GM23248 (cell line): ENCODE measurements at regions not wholly inside any gene's neighbourhood (a gene's known extent, or its start where the extent isn't known, plus 50 kb on each side); places are given as distances from the start of the nearest gene placed in this dataset.

Experiments
- EZH2 ChIP-seq: fragments of 200-600 bp; sonication (generic); IDR thresholded peaks from 2 replicates; pipeline ENCODE4 v1.6.1; 2018; ENCODE audit warnings: antibody characterized with exemption, mild to moderate bottlenecking; ENCODE audit not compliant: insufficient read depth, poor library complexity, severe bottlenecking
- EZH2phosphoT487 ChIP-seq: fragments of 200-600 bp; sonication (generic); IDR thresholded peaks from 2 replicates; pipeline ENCODE4 v1.6.1; 2018; ENCODE audit warnings: antibody characterized with exemption, moderate library complexity, mild to moderate bottlenecking, low read depth; ENCODE audit not compliant: insufficient read depth

- no peak for TF ChIP-seq EZH2
- TF ChIP-seq EZH2phosphoT487 = no peak
These were observed 1099.8 kb upstream of the CRIM1 start for GRCh38 chr2:35255826-35256225.
